ENCODE measurements at regions not wholly inside any gene's neighbourhood (a gene's known extent, or its start where the extent isn't known, plus 50 kb on each side); places are given as distances from the start of the nearest gene placed in this dataset.

DNA sequence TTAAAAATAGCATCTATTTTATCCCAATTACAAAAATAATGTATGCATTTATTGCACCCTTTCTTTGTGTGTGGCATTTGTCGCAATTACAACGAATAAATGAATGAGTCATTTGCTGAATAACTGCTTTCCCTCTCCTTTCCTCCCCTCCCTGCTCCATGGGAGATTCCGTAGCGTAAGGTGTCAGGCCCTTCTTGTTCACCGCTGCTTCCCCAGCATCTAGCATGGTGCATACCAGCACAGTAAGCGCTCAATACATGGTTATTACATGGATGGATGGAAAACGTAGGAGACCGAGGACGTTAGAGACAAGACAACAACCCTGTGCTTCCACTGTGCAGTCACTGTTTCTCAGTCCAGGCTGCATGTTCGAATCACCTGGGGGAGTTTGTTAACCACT, 336.0 kb upstream of the EEF2KMT start:
- H3K9me3 Mint-ChIP-seq = peaks cover 52% of the 10 kb centered on the region
- no peak overlapping the region for H3K4me3 Mint-ChIP-seq
- no peak for DNase-seq
- TF ChIP-seq, protein P1, sequence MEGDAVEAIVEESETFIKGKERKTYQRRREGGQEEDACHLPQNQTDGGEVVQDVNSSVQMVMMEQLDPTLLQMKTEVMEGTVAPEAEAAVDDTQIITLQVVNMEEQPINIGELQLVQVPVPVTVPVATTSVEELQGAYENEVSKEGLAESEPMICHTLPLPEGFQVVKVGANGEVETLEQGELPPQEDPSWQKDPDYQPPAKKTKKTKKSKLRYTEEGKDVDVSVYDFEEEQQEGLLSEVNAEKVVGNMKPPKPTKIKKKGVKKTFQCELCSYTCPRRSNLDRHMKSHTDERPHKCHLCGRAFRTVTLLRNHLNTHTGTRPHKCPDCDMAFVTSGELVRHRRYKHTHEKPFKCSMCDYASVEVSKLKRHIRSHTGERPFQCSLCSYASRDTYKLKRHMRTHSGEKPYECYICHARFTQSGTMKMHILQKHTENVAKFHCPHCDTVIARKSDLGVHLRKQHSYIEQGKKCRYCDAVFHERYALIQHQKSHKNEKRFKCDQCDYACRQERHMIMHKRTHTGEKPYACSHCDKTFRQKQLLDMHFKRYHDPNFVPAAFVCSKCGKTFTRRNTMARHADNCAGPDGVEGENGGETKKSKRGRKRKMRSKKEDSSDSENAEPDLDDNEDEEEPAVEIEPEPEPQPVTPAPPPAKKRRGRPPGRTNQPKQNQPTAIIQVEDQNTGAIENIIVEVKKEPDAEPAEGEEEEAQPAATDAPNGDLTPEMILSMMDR (IDR thresholded peaks at IDR 0.05) = no peak
- no peaks in the 10 kb centered on the region for H3K27me3 Mint-ChIP-seq (ENCODE audit: insufficient read depth)
- H3K4me1 Mint-ChIP-seq (ENCODE audit: low read depth) = no peaks in the 10 kb centered on the region
- no peak overlapping the region for H3K27ac Mint-ChIP-seq
- peaks cover 5% of the 10 kb centered on the region; the same call in 1 of the 2 replicates for H3K36me3 Mint-ChIP-seq (ENCODE audit: low read depth)

DNA sequence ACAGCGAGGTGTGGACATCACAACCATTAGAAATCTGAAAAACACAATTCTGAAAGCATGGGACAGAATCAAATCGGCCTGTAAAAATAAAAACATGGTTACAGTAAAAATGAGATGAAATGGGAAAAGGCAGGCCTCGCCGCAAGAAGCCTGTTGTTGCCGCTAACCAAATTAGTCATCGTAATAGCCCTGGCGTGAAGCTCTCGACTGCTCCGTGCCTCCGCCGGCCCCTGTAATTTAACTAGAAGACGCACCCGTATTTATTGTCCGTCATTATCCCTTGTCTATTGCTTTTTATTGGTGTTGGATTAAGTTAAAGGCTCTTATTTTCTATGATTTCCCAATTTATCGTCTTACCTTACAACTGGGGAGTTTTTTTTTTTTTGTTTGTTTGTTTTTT, 334.6 kb upstream of the EEF2KMT start:
- no peak overlapping the region for H3K4me3 Mint-ChIP-seq
- DNase-seq = no peak
- TF ChIP-seq, protein P1 (IDR thresholded peaks at IDR 0.05) = no peak
- H3K27ac Mint-ChIP-seq = no peak overlapping the region
- peaks cover 48% of the 10 kb centered on the region for H3K9me3 Mint-ChIP-seq
- H3K36me3 Mint-ChIP-seq (ENCODE audit: low read depth) = peaks cover 5% of the 10 kb centered on the region; the same call in 1 of the 2 replicates
- no peaks in the 10 kb centered on the region for H3K27me3 Mint-ChIP-seq (ENCODE audit: insufficient read depth)
- H3K4me1 Mint-ChIP-seq (ENCODE audit: low read depth) = no peaks in the 10 kb centered on the region

DNA sequence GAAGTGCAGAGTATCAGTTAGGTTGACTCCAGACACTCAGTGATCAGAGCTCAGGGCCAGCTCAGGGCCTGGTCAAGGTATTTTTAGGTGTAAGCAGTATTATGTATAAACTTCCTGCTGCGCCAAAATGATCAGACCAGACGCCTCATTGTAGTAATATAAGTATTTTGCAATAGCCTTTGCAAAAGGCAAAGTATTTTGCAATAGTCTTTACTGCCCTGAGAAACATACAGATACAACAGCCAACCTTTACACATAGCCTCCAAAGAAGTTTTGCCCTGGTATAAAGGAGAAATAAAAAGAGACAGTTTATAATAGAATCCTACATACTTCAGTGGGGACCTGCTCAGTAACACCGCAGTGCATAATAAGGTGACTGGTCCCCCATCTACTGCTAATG, 333.0 kb upstream of the EEF2KMT start:
- DNase-seq = no peak
- TF ChIP-seq, protein P1 (IDR thresholded peaks at IDR 0.05) = no peak
- peaks cover 5% of the 10 kb centered on the region for H3K36me3 Mint-ChIP-seq (ENCODE audit: low read depth)
- no peaks in the 10 kb centered on the region for H3K27me3 Mint-ChIP-seq (ENCODE audit: insufficient read depth)
- H3K9me3 Mint-ChIP-seq = peaks cover 52% of the 10 kb centered on the region
- no peak overlapping the region for H3K4me3 Mint-ChIP-seq
- H3K4me1 Mint-ChIP-seq (ENCODE audit: low read depth) = no peaks in the 10 kb centered on the region
- H3K27ac Mint-ChIP-seq = no peak overlapping the region

DNA sequence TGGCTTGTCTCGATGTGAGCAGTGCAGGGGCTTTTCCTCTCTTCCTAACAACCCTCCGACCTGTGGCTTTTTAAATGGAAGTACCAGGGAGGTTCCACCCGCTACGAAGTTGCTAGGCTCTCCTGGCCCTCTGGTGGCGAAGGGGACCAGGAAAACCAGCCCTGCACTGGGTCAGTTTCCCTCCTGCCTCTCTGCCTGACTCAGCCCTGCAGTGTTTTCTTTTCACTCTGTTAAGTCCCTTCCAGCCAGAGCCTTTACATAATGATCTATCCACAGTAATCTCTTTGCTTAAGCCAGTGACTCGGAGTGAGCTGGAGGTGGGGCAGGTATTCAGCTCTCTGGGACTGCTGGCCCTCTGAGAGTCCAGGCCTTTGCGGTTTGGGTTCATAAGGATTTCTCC, 331.3 kb upstream of the EEF2KMT start:
- Mint-ChIP-seq H3K4me1 (ENCODE audit: low read depth) (no peaks in the 10 kb centered on the region), H3K9me3 (peaks cover 49% of the 10 kb centered on the region), H3K27me3 (ENCODE audit: insufficient read depth) (no peaks in the 10 kb centered on the region), H3K36me3 (ENCODE audit: low read depth) (peaks cover 5% of the 10 kb centered on the region), H3K4me3 (no peak overlapping the region), H3K27ac (no peak overlapping the region)
- DNase-seq = no peak
- TF ChIP-seq, protein P1 (IDR thresholded peaks at IDR 0.05) = no peak

DNA sequence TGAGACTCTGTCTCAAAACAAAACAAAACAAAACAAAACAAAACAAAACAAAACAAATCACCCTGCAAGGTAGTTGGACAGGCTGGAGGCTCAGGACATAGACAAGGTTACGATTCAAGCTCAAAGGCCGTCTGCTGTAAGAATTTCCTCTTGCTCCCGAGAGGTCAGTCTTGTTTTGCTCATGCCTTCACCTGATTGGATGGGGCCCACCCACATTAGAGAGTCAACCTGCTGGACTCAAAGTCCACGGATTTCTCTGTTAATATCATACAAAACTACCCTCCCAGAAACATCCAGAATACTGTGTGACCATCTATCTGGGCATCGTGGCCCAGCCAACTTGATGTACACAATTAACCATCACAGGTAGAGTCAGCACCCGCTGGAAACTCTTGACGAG, 330.0 kb upstream of the EEF2KMT start:
- Mint-ChIP-seq H3K4me1 (ENCODE audit: low read depth) (no peaks in the 10 kb centered on the region), H3K36me3 (ENCODE audit: low read depth) (peaks cover 5% of the 10 kb centered on the region)
- TF ChIP-seq, protein P1 (IDR thresholded peaks at IDR 0.05) = no peak

More for the DNA sequence above, 330.0 kb upstream of the EEF2KMT start:
- no peak for DNase-seq
- peaks cover 45% of the 10 kb centered on the region for H3K9me3 Mint-ChIP-seq
- H3K27me3 Mint-ChIP-seq (ENCODE audit: insufficient read depth) = no peaks in the 10 kb centered on the region
- no peak overlapping the region for H3K4me3 Mint-ChIP-seq
- no peak overlapping the region for H3K27ac Mint-ChIP-seq
